A673 (cell line): ENCODE measurements at regions not wholly inside any gene's neighbourhood (a gene's known extent, or its start where the extent isn't known, plus 50 kb on each side); places are given as distances from the start of the nearest gene placed in this dataset.

ENCODE experiments used
- CTCF ChIP-seq: fragments of 300-800, 200-600 bp; sonication (generic); conservative IDR thresholded peaks from 2 replicates; pipeline ENCODE4 v1.5.1; 2017; ENCODE audit warnings: low read depth, mild to moderate bottlenecking, antibody characterized with exemption, low read length, moderate library complexity, mixed read lengths
- EZH2 ChIP-seq: fragments of 200-600 bp; sonication (generic); IDR thresholded peaks from 2 replicates; pipeline ENCODE4 v1.6.1; 2017; ENCODE audit warnings: borderline replicate concordance, low read depth, mild to moderate bottlenecking, mixed read lengths, antibody characterized with exemption, low read length; ENCODE audit not compliant: poor library complexity, severe bottlenecking

- TF ChIP-seq CTCF, result no peak
- TF ChIP-seq EZH2, result no peak
Observed at GRCh38 chr6:4395386-4395785, 260.0 kb upstream of the ECI2 start.
